ENCODE measurements at regions not wholly inside any gene's neighbourhood (a gene's known extent, or its start where the extent isn't known, plus 50 kb on each side); places are given as distances from the start of the nearest gene placed in this dataset.

DNA sequence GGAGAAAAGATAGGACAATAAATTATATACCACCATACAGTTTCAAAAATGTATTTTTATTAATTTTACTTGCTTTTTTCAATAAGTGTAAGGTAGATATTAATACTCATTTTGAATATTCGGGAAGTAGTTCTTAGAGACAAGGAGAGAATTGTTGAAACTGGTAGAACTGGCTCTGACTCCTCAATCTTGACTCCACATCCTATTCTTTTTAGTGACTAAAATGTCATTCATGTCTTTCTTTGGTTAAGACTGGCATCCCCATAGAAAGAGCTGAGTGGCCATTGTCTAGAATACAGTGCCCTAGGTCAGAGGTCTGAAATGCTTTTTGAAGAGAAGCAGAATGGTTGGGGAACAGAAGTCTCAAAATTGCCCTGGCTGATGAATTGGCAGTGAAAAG lies 177.6 kb upstream of the LRIG3 start:
- no peak overlapping the region for H3K27ac ChIP-seq

DNA sequence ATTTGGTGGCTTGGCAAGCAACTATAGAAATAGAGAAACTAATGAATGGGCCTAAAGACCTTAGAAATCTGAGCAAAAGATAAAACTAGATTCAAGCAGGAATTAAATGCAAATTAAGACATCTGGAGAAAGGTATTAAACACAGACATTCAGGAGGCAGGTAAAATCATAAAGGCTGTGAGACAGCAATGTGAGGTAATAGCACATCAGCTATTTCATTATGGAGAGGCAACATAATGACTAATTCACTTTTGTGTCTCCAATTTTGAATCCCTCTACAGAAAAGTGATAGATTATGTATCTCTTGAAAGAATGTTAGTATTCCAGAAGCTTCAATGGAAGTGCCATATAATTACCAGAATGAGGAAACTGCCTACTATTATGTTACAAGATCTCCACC lies 175.9 kb upstream of the LRIG3 start:
- H3K27ac ChIP-seq: peak overlapping the region; percentile 65
- no peak for DNase-seq (ENCODE audit: low read depth, low spot score)

More for the DNA sequence above, 177.6 kb upstream of the LRIG3 start:
- DNase-seq (ENCODE audit: low read depth, low spot score): no peak

DNA sequence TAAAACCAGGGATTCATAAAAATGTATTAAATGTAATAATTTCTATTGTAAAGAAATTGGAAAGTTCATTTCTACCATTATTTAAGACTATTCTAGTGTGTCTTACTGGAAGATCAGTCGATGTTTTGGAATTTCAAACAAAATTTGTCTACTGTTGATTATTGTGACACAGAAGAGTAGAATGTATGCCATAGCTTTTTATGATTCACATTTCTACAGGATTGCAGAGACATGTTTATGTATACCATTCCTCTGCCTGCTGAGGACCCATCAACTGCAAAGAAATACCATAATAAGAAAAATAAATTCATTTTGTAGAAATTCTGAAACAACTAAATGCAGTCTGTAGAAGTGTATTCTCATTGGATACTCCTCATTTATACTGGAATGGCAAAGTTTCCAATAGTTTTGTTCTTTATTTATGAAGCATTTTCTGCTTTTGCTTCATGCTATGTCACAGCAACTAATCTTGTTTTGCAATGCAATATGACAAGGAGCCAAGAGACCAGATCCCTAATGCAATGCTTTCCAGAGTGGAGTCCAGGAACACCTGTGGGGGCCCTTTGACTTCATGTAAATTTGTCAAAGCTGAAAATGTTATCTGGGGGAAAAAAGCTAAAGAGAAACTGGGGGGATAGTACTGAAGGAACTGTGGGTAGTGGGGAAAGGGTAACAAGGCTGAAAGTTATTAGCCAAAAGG lies 172.9 kb upstream of the LRIG3 start:
- peak overlapping the region; percentile 29 for H3K27ac ChIP-seq
- no peak for DNase-seq (ENCODE audit: low read depth, low spot score)

DNA sequence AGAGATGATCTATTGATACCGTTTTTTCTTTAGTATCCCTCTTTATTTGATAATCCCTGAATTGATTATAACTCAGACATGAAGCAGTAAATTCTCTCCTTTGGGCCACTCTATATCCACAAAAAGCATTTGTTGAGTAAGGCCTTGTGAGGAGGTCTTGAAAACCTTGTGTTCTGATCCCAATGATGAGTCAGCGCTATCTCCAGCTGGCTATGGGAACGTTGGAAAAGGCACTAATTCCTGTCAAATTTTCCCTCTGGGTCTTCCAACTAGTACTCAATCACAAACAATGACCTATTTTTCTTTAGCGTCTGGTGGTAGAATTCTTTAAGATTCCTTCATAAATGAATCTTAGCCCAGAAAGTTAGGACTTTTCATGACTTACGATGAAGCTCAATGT lies 168.4 kb upstream of the LRIG3 start:
- DNase-seq (ENCODE audit: low read depth, low spot score): no peak
- H3K27ac ChIP-seq: no peak overlapping the region

DNA sequence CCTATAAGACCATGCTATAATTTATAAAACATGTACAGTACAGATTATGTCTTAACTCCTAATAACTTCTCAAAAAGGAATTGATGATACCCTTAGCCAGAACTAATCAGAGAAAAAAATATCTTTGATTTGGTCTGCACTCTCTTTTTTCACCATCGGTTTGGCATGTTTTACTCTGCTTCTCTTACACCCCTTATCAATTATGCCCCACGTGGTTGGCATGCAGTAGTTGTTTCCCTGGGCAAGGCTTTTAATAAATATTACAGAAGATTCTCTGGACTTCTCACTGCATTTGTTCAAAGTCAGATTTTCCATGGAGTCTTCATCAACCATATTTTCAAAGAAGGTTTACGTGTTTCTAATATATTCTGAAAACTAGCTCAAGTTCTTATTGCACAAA lies 167.4 kb upstream of the LRIG3 start:
- DNase-seq (ENCODE audit: low read depth, low spot score): no peak
- no peak overlapping the region for H3K27ac ChIP-seq

DNA sequence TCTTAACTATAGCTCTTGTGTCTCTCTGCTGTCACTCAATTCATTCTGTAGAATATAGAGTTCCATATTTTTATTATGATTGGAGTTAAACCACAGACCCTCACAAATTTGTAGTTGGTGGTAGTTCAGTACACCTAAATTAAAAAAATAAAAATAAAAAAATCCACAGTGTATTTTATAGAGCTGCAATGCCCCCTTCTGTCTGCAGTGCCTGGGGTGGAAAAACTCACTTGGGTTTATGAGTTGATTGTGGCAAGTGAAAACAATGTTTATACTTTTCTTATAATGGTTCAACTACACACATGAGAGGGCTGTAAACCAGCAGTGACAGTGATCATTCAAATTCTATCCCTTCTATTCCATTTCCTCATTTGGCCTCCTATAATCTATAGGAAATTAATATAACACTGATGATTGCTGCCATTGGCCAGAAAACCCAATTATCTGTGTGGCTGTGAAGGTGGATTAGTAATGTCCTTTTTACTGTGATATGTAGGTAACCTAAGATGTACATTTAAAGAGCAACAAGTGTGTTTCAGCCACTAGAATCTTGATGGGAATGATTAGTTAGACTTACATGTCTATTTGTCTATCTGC lies 166.9 kb upstream of the LRIG3 start:
- no peak overlapping the region for H3K27ac ChIP-seq
- DNase-seq (ENCODE audit: low read depth, low spot score): no peak

DNA sequence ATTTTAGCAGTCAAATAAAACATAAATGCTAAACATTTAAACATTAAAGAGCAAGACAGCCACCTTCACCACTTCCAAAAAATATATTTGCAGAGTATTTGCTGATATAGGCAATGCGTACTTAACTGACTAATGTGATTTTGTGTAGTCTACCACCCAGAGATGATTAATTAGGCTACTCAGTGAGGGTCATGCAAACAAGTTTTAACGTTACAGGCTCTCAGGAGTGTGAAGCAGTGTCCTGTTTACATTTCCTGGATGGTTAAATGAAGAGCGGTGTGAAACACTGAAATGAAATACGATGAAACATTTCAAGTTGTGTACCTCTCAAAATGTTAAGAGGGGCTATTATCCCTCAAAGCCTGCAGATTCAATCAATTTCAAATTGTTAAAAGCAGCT lies 165.8 kb upstream of the LRIG3 start:
- DNase-seq (ENCODE audit: low read depth, low spot score): no peak
- no peak overlapping the region for H3K27ac ChIP-seq

DNA sequence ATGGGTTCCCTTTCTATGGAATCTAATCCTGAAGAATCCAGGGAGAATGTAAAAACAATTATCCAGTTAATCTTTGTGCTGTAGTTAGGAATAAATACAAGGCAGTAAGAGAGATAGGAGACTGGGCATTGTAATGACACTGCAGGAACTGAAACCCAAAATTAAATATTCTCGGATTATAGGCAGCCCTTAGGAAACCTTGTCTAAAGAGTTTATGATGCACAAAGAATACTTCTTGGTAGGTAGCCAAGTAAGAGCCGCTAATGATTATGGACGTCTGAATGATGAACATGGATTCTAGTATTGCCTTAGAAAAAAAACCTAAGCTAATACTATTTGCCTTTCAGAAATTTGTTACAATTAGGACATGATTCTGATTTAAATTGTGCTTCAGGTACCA lies 165.4 kb upstream of the LRIG3 start:
- DNase-seq (ENCODE audit: low read depth, low spot score): no peak
- no peak overlapping the region for H3K27ac ChIP-seq

DNA sequence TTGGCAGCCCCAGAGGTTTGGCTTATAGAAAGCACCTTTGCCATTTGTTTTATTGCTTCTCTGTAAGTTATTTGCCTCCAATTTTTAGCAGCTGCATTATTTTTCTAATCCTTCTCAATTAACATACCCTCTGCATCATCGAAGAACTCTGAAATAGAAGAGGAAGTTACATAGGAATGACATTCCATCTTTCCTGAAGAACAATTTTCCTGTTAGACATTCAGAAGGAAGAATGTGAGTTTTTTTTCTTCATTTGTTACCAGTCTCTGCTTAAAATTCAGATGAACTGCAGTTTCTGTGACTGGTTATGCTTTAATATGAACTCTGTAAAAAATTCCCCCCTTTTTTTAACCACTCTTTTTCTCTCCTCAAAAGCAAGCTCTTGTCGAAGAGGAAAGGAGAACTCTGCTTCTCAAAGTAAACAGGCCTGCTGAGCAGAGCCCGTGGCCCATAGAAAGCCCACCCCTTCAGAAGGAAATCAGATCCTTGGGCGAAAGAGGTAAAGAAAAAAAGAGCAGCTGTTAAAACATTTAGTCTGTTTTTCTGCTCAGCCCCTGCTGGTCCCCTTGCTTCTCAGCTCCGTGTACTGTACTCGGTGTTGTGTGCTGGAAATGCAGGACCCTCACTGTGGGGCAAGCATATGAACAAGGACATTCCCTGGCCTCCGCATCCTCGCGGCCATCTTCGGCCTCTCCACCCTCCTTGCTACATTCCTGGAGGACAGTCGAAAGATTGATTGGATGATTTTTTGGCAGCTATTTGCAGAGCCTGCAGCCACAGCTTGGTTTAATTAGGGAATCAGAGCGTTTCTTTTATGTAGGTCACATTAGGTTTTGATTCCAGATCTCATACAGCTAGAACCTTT lies 164.4 kb upstream of the LRIG3 start:
- DNase-seq (ENCODE audit: low read depth, low spot score): no peak
- no peak overlapping the region for H3K27ac ChIP-seq

DNA sequence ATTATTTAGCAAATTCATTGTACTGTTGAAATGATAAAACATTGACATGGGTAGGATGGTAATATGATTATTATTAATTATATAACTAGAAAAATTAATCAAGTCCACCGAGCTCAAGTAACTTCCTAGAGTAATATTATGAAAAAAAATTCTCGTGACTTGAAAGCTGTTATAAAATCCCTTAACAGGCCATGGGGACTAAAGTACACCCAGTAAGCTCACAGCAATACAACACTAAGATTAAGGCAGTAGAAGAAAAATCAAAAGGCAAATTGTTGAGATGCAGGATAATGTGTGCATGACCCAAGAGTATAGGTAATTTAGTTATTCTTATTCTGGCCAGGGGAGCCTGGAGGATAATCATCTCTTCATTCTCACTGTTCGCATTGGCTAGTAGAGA lies 162.6 kb upstream of the LRIG3 start:
- DNase-seq (ENCODE audit: low read depth, low spot score): no peak
- no peak overlapping the region for H3K27ac ChIP-seq

DNA sequence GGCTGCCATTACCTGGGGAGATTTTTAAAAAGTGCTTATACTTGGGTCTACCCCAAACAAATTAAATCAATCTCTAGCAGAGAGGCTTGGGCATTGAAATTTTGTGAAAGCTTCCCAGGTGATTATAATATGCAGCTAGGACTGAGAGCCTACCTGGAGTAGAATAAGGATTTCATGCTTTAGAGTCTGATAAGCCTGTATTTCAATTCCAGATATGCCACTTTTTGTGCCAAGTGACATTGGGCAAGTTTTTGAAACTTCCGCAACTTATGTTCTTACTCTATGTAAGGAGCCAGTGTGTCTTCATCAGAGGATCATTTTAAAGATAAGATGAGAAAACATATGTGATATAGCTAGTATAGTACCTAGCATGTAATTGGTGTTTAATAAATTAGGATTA lies 159.8 kb upstream of the LRIG3 start:
- DNase-seq (ENCODE audit: low read depth, low spot score): no peak
- H3K27ac ChIP-seq: peak overlapping the region; percentile 92

DNA sequence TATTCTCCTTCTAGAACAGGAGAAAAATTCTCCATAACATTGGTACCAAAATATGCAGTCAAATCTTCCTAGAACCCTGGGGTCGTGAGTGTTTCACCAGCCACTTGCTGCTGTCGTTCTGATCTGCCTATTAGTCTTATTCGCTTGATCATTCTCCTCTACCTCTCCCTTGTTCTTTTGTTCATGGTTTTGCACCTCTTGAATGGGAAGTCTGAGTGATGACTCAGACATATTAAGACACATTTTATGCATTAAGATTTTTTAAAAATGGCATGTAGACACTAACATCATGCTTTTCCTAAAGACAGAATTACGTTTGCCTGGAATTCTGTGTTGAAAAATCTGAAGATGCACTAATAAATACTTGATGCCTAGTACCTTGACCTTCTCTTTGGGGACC lies 159.2 kb upstream of the LRIG3 start:
- peak overlapping the region; percentile 92 for H3K27ac ChIP-seq
- DNase-seq (ENCODE audit: low read depth, low spot score): no peak

DNA sequence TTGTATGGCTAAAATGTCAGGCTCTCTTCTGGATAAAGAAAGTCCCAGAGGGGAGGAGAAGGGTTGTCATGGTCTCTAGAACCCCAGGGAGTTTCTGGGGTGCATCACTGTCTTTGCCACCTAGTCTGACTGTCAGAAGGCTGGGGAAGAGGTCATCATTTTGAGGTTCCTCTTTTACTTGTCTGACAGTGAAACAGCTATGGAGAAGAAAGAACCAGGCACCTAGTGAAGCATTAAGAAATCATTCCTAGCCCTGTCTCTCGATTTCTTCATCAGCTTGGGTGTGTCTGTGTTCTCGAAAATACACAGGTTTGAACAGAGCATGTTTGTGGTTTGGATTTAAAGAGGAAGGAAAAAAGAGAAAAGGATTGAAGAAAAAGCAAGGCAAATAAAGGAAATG lies 158.7 kb upstream of the LRIG3 start:
- DNase-seq (ENCODE audit: low read depth, low spot score): peak; percentile 79
- peak overlapping the region; percentile 92 for H3K27ac ChIP-seq

DNA sequence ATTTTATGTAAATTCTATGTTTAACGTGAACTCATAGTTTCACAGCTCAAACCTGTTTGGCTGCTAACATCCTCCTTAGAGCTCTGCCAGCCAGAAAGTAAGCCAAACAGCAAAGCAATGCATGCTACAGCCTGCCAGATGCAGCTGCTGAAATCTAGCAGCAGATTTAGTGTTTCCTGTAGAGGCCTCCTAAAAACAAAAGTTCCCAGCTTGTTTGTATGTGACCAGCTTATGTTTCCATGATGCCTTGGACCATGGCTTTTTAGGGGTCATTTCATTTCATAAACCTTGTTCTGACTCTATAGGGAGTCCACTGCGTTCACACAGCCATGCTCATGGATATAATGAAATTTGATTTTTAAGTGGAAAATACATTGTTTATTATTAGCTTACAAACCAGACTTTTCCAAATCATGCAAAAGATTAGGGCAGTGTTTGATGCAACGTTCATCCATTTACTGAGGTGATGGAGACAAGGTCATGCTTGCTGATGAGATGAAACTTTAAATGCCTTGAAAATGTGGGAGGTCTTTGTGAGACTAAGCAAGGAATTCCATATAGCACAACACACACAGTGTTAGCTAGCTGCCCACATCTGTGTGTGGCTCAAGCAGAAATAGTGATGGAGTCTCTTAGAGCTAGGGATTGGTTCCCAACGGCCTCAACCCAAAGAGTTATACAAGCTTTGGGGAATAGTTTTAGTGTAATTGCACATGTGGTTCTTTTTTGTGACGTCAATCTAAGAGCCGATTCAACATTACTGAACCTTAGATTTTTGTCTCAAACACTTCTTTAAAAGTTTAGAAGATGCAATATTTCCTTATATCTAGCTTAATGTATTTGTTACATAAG lies 157.5 kb upstream of the LRIG3 start:
- peak; percentile 84 for DNase-seq (ENCODE audit: low read depth, low spot score)
- peak overlapping the region; percentile 92 for H3K27ac ChIP-seq

DNA sequence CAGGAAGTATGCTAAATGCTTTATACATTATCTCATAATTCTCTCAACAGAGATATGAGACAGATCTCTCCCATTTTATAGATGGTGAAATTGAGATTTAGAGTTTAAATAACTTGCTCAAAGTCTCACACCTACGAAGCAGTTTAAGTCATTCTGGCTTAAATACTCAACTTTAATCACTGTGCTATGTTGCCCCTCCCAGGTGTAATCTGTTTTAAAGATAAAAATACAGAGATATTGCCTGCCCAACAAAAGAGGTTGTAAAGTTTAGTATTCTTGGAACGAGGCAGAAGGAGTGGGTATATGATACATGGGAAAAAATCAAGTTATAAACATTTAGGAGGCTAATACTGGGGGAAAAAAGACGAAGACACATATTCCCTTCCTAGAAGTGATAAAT lies 156.8 kb upstream of the LRIG3 start:
- peak overlapping the region; percentile 92 for H3K27ac ChIP-seq
- no peak for DNase-seq (ENCODE audit: low read depth, low spot score)

DNA sequence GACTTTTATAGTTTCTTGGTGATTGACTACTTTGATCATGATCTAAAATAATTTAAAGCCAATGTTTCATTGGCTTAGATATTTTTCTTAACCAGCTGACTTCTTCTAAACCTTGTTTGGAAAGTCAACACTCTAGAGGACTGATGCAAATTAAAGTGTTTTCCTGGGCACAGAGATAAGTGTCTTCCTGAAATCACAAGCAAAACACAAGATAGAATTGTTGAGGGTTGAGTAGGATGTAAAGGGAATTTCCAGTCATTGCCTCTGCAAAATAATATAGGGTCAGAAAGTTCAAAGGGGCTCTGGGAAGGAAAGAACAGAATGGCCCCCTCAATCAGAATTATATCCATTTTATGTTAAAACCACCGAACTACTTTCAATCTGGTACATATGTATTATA lies 156.3 kb upstream of the LRIG3 start:
- peak overlapping the region; percentile 92 for H3K27ac ChIP-seq
- no peak for DNase-seq (ENCODE audit: low read depth, low spot score)

DNA sequence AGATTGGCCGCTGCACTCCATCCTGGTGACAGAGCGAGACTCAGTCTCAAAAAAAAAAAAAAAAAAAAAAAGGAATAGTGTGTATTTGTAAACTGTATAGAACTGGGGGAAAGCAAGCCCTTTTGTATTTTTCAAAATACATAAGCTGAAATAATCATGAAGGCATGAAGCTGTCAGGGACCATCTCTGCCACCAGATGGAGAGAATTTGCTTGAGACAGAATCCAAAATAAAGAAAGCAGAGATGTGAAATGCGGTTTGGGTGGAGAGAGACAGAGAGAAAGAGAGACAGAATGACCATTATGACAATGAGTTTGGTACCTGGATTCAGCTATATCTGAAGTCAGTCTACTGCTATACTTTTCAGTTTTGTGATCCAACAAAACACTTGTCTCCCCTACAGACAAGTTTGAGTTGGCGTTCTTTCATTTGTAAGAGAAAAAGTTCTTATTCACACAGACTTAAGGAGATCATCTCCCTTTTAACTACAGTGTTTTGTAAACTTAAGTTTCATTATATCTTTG lies 155.7 kb upstream of the LRIG3 start:
- no peak for DNase-seq (ENCODE audit: low read depth, low spot score)
- H3K27ac ChIP-seq: no peak overlapping the region

DNA sequence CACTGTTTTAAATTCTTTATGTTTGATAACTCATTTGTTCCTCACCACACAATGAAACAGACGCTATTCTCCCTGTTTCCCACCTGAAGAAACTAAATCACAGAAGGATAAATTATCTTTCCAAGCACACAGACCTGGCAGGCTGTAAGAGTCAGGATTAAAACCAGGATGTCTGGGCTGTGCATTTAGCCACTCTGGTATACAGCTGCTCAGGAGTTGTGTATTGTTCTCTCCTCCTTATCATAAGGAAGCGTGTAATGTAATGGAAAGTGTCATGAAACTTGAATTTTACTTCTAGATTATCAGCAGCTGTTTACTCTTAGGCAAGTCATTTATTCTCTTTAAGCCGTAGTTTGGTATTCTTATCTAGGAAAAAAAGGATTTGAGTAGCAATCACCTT lies 154.8 kb upstream of the LRIG3 start:
- peak overlapping the region; percentile 12 for H3K27ac ChIP-seq
- no peak for DNase-seq (ENCODE audit: low read depth, low spot score)

DNA sequence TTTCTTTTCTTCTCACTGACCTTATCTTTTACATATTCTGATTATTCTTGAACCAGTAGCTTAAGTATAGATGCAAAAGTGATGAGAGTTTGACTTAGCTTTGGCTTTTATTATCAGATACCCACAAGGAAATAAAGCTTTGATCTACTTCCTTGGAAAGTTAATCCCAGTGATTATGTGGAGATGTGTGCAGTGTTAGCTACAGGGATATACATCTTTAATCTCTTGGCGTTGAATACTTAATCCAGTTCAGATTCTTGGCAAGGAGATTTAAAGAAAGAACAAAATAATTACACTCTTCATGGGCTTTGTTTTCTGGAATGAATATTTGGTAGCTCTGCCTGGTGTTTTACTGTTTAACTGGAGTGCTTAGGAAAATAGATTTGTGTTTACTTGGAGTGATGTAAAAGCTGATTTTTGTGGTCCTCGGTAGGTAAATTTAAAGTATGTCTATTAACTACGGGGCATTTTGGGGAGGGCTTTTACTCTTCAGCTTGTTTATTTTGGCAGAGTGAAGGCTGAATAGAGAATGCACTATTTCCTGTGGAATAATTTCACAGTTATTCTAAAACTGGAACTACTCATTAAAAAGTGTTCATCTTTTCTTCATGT lies 150.1 kb upstream of the LRIG3 start:
- no peak for DNase-seq (ENCODE audit: low read depth, low spot score)
- H3K27ac ChIP-seq: peak overlapping the region; percentile 32

DNA sequence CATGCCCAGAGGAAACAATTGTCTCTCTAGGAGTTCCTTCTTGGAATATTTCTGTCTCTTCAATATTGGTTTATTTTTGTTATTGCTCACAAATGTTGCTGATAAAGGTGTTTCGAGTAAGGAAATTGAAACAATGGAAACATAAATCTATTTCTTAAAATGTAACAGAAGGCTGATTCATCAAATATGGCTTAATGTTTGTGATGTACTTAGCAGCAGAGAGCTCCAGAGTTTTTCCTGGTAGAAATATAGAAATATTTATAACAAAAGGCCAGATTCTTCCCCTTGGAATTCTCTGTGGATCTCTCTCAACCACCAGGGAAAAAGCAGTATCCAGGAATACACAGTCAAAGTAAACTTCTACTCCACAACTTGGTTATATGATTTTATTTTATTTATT lies 149.2 kb upstream of the LRIG3 start:
- no peak for DNase-seq (ENCODE audit: low read depth, low spot score)
- H3K27ac ChIP-seq: peak overlapping the region; percentile 19

Measured in epithelial cell of prostate (primary cell).